ENCODE measurements at regions not wholly inside any gene's neighbourhood (a gene's known extent, or its start where the extent isn't known, plus 50 kb on each side); places are given as distances from the start of the nearest gene placed in this dataset.

GRCh38 chr20:39190666-39191570 is 228.8 kb downstream of the DHX35 start:
- H3K4me1 ChIP-seq (ENCODE audit: control extremely low read depth in 1 of 4, control insufficient read depth in 4 of 4, insufficient read depth in 4 of 4, low read length in 3 of 4) = no peaks in the 10 kb centered on the region
- H3K27me3 ChIP-seq (replicated peaks in 2 of 5; ENCODE audit: control insufficient read depth in 4 of 5, insufficient read depth in 5 of 5, low read length in 4 of 5) = peaks cover 0 to 2% (median 0%) of the 10 kb centered on the region in 5 experiments
- no peak overlapping the region for H3K27ac ChIP-seq (ENCODE audit: insufficient read depth in 1 of 2, low read depth in 1 of 2, low read length in 2 of 2, poor library complexity in 1 of 2, severe bottlenecking in 2 of 2)
- no peak overlapping the region for H3K4me3 ChIP-seq (ENCODE audit: control insufficient read depth in 1 of 7, extremely low read depth in 1 of 7, insufficient read depth in 4 of 7, low read depth in 2 of 7, low read length in 6 of 7)
- ChIA-PET CTCF (interaction anchor here (1.1 kb wide), 1 partner anchor 87 kb away, joined by 3 read pairs; no protein-coding TSS in a partner anchor), POLR2A (no interaction called here)
- WGBS (ENCODE audit: insufficient coverage) = 88% methylated on average over 6 of the region's 12 CpGs
- no peak for DNase-seq
- peaks cover 0 to under 1% (median 0%) of the 10 kb centered on the region in 5 experiments for H3K9me3 ChIP-seq (ENCODE audit: control extremely low read depth in 1 of 5, control insufficient read depth in 4 of 5, insufficient read depth in 2 of 5, low read depth in 1 of 5, low read length in 4 of 5)
- no peaks in the 10 kb centered on the region for H3K36me3 ChIP-seq (ENCODE audit: control insufficient read depth in 4 of 4, insufficient read depth in 4 of 4, low read length in 3 of 4)

- Histone ChIP-seq H3K4me3 (ENCODE audit: control insufficient read depth in 1 of 7, extremely low read depth in 1 of 7, insufficient read depth in 4 of 7, low read depth in 2 of 7, low read length in 6 of 7) (no peak overlapping the region), H3K27ac (ENCODE audit: insufficient read depth in 1 of 2, low read depth in 1 of 2, low read length in 2 of 2, poor library complexity in 1 of 2, severe bottlenecking in 2 of 2) (no peak overlapping the region), H3K36me3 (ENCODE audit: control insufficient read depth in 4 of 4, insufficient read depth in 4 of 4, low read length in 3 of 4) (no peaks in the 10 kb centered on the region), H3K9me3 (ENCODE audit: control extremely low read depth in 1 of 5, control insufficient read depth in 4 of 5, insufficient read depth in 2 of 5, low read depth in 1 of 5, low read length in 4 of 5) (peaks cover 0 to 14% (median 3%) of the 10 kb centered on the region in 5 experiments), H3K4me1 (ENCODE audit: control extremely low read depth in 1 of 4, control insufficient read depth in 4 of 4, insufficient read depth in 4 of 4, low read length in 3 of 4) (no peaks in the 10 kb centered on the region), H3K27me3 (replicated peaks in 2 of 5; ENCODE audit: control insufficient read depth in 4 of 5, insufficient read depth in 5 of 5, low read length in 4 of 5) (peaks cover 0 to 2% (median 0%) of the 10 kb centered on the region in 5 experiments)
- ChIA-PET CTCF (no interaction called here), POLR2A (no interaction called here)
- no peak for DNase-seq
These were observed 226.2 kb downstream of the DHX35 start for GRCh38 chr20:39188266-39188765.

- ChIA-PET POLR2A (no interaction called here), CTCF (no interaction called here)
- H3K4me3 ChIP-seq (ENCODE audit: control insufficient read depth in 1 of 7, extremely low read depth in 1 of 7, insufficient read depth in 4 of 7, low read depth in 2 of 7, low read length in 6 of 7) = no peak overlapping the region
- no peak for DNase-seq
- peaks cover 0 to 4% (median 0%) of the 10 kb centered on the region in 5 experiments for H3K27me3 ChIP-seq (replicated peaks in 2 of 5; ENCODE audit: control insufficient read depth in 4 of 5, insufficient read depth in 5 of 5, low read length in 4 of 5)
- no peaks in the 10 kb centered on the region for H3K36me3 ChIP-seq (ENCODE audit: control insufficient read depth in 4 of 4, insufficient read depth in 4 of 4, low read length in 3 of 4)
- no peaks in the 10 kb centered on the region for H3K4me1 ChIP-seq (ENCODE audit: control extremely low read depth in 1 of 4, control insufficient read depth in 4 of 4, insufficient read depth in 4 of 4, low read length in 3 of 4)
- WGBS (ENCODE audit: insufficient coverage) = 92% methylated on average over 1 of the region's 2 CpGs
- H3K27ac ChIP-seq (ENCODE audit: insufficient read depth in 1 of 2, low read depth in 1 of 2, low read length in 2 of 2, poor library complexity in 1 of 2, severe bottlenecking in 2 of 2) = no peak overlapping the region
- peaks cover 0 to 14% (median 3%) of the 10 kb centered on the region in 5 experiments for H3K9me3 ChIP-seq (ENCODE audit: control extremely low read depth in 1 of 5, control insufficient read depth in 4 of 5, insufficient read depth in 2 of 5, low read depth in 1 of 5, low read length in 4 of 5)
These were observed 219.3 kb downstream of the DHX35 start for GRCh38 chr20:39181490-39181889.

GRCh38 chr20:39176457-39176856 is 214.3 kb downstream of the DHX35 start:
- Histone ChIP-seq H3K4me1 (ENCODE audit: control extremely low read depth in 1 of 4, control insufficient read depth in 4 of 4, insufficient read depth in 4 of 4, low read length in 3 of 4) (peaks cover 0 to 3% (median 0%) of the 10 kb centered on the region in 4 experiments), H3K36me3 (ENCODE audit: control insufficient read depth in 4 of 4, insufficient read depth in 4 of 4, low read length in 3 of 4) (no peaks in the 10 kb centered on the region), H3K27me3 (replicated peaks in 2 of 5; ENCODE audit: control insufficient read depth in 4 of 5, insufficient read depth in 5 of 5, low read length in 4 of 5) (peaks cover 0 to 7% (median 0%) of the 10 kb centered on the region in 5 experiments), H3K4me3 (ENCODE audit: control insufficient read depth in 1 of 7, extremely low read depth in 1 of 7, insufficient read depth in 4 of 7, low read depth in 2 of 7, low read length in 6 of 7) (no peak overlapping the region), H3K27ac (ENCODE audit: insufficient read depth in 1 of 2, low read depth in 1 of 2, low read length in 2 of 2, poor library complexity in 1 of 2, severe bottlenecking in 2 of 2) (no peak overlapping the region), H3K9me3 (ENCODE audit: control extremely low read depth in 1 of 5, control insufficient read depth in 4 of 5, insufficient read depth in 2 of 5, low read depth in 1 of 5, low read length in 4 of 5) (peaks cover 0 to 2% (median 0%) of the 10 kb centered on the region in 5 experiments)
- ChIA-PET POLR2A (interaction anchor here (0.6 kb wide), 1 partner anchor 21 kb away, joined by 3 read pairs; no protein-coding TSS in a partner anchor), CTCF (interaction anchor here (0.8 kb wide), 1 partner anchor 10 kb away, joined by 3 read pairs; no protein-coding TSS in a partner anchor)
- no peak for DNase-seq
- WGBS (ENCODE audit: insufficient coverage) = 73% methylated on average over 1 of the region's 2 CpGs

- Histone ChIP-seq H3K36me3 (ENCODE audit: control insufficient read depth in 4 of 4, insufficient read depth in 4 of 4, low read length in 3 of 4) (no peaks in the 10 kb centered on the region), H3K4me1 (ENCODE audit: control extremely low read depth in 1 of 4, control insufficient read depth in 4 of 4, insufficient read depth in 4 of 4, low read length in 3 of 4) (no peaks in the 10 kb centered on the region), H3K4me3 (ENCODE audit: control insufficient read depth in 1 of 7, extremely low read depth in 1 of 7, insufficient read depth in 4 of 7, low read depth in 2 of 7, low read length in 6 of 7) (no peak overlapping the region), H3K9me3 (ENCODE audit: control extremely low read depth in 1 of 5, control insufficient read depth in 4 of 5, insufficient read depth in 2 of 5, low read depth in 1 of 5, low read length in 4 of 5) (peaks cover 0 to 3% (median 0%) of the 10 kb centered on the region in 5 experiments), H3K27ac (ENCODE audit: insufficient read depth in 1 of 2, low read depth in 1 of 2, low read length in 2 of 2, poor library complexity in 1 of 2, severe bottlenecking in 2 of 2) (no peak overlapping the region), H3K27me3 (replicated peaks in 2 of 5; ENCODE audit: control insufficient read depth in 4 of 5, insufficient read depth in 5 of 5, low read length in 4 of 5) (peaks cover 0 to 3% (median 0%) of the 10 kb centered on the region in 5 experiments)
- CTCF ChIA-PET = interaction anchor here (1.0 kb wide), 1 partner anchor 703 kb away, joined by 3 read pairs; no protein-coding TSS in a partner anchor
- POLR2A ChIA-PET = no interaction called here
- 100% methylated on average over 2 of the region's 2 CpGs for WGBS (ENCODE audit: insufficient coverage)
- no peak for DNase-seq
These were observed 208.8 kb downstream of the DHX35 start for GRCh38 chr20:39170896-39171463.

- ChIA-PET CTCF (no interaction called here), POLR2A (no interaction called here)
- no peaks in the 10 kb centered on the region for H3K9me3 ChIP-seq (ENCODE audit: control extremely low read depth in 1 of 5, control insufficient read depth in 4 of 5, insufficient read depth in 2 of 5, low read depth in 1 of 5, low read length in 4 of 5)
- no peak overlapping the region for H3K4me3 ChIP-seq (ENCODE audit: control insufficient read depth in 1 of 7, extremely low read depth in 1 of 7, insufficient read depth in 4 of 7, low read depth in 2 of 7, low read length in 6 of 7)
- no peaks in the 10 kb centered on the region for H3K4me1 ChIP-seq (ENCODE audit: control extremely low read depth in 1 of 4, control insufficient read depth in 4 of 4, insufficient read depth in 4 of 4, low read length in 3 of 4)
- no peak for DNase-seq
- 99% methylated on average over 6 of the region's 6 CpGs for WGBS (ENCODE audit: insufficient coverage)
- H3K27me3 ChIP-seq (replicated peaks in 2 of 5; ENCODE audit: control insufficient read depth in 4 of 5, insufficient read depth in 5 of 5, low read length in 4 of 5) = no peaks in the 10 kb centered on the region
- no peaks in the 10 kb centered on the region for H3K36me3 ChIP-seq (ENCODE audit: control insufficient read depth in 4 of 4, insufficient read depth in 4 of 4, low read length in 3 of 4)
- no peak overlapping the region for H3K27ac ChIP-seq (ENCODE audit: insufficient read depth in 1 of 2, low read depth in 1 of 2, low read length in 2 of 2, poor library complexity in 1 of 2, severe bottlenecking in 2 of 2)
These were observed 203.0 kb downstream of the DHX35 start for GRCh38 chr20:39165099-39165498.

- H3K4me1 ChIP-seq (ENCODE audit: control extremely low read depth in 1 of 4, control insufficient read depth in 4 of 4, insufficient read depth in 4 of 4, low read length in 3 of 4) = no peaks in the 10 kb centered on the region
- ChIA-PET CTCF (no interaction called here), POLR2A (no interaction called here)
- H3K27ac ChIP-seq (ENCODE audit: insufficient read depth in 1 of 2, low read depth in 1 of 2, low read length in 2 of 2, poor library complexity in 1 of 2, severe bottlenecking in 2 of 2) = no peak overlapping the region
- DNase-seq = no peak
- H3K36me3 ChIP-seq (ENCODE audit: control insufficient read depth in 4 of 4, insufficient read depth in 4 of 4, low read length in 3 of 4) = no peaks in the 10 kb centered on the region
- 70% methylated on average over 2 of the region's 2 CpGs for WGBS (ENCODE audit: insufficient coverage)
- H3K9me3 ChIP-seq (ENCODE audit: control extremely low read depth in 1 of 5, control insufficient read depth in 4 of 5, insufficient read depth in 2 of 5, low read depth in 1 of 5, low read length in 4 of 5) = no peaks in the 10 kb centered on the region
- H3K4me3 ChIP-seq (ENCODE audit: control insufficient read depth in 1 of 7, extremely low read depth in 1 of 7, insufficient read depth in 4 of 7, low read depth in 2 of 7, low read length in 6 of 7) = no peak overlapping the region
- no peaks in the 10 kb centered on the region for H3K27me3 ChIP-seq (replicated peaks in 2 of 5; ENCODE audit: control insufficient read depth in 4 of 5, insufficient read depth in 5 of 5, low read length in 4 of 5)
These were observed 202.5 kb downstream of the DHX35 start for GRCh38 chr20:39164642-39165041.

All from common myeloid progenitor, CD34-positive (primary cell).